GM18511 (cell line): ENCODE measurements at regions not wholly inside any gene's neighbourhood (a gene's known extent, or its start where the extent isn't known, plus 50 kb on each side); places are given as distances from the start of the nearest gene placed in this dataset.
"Not testable (repeated sequence)": the region's sequence is repeated elsewhere in the genome, so short reads cannot be mapped to it uniquely, and the experiment has no call there.

Experiments
- ATAC-seq: cut with Tn5 transposase; IDR thresholded peaks from one replicate; pipeline ENCODE4 v1.9.1; 2021; ENCODE audit warnings: mild to moderate bottlenecking, moderate library complexity; ENCODE audit not compliant: unreplicated experiment

- ATAC-seq: no peak
Measured at GRCh38 chr16:29154088-29154487, 169.2 kb downstream of the LAT start.

GRCh38 chr16:29153307-29153706 is 168.5 kb downstream of the LAT start:
- not testable (repeated sequence) for ATAC-seq

GRCh38 chr16:29152544-29153031 is 167.7 kb downstream of the LAT start:
- ATAC-seq: not testable (repeated sequence)

GRCh38 chr16:29151317-29151716 is 166.5 kb downstream of the LAT start:
- no peak for ATAC-seq

- ATAC-seq: not testable (repeated sequence)
Measured at GRCh38 chr16:29149912-29150311, 165.1 kb downstream of the LAT start.

GRCh38 chr16:29148867-29149272 is 164.0 kb downstream of the LAT start:
- no peak for ATAC-seq

- no peak for ATAC-seq
Measured at GRCh38 chr16:29148131-29148691, 163.4 kb downstream of the LAT start.

GRCh38 chr16:29147710-29148109 is 162.9 kb downstream of the LAT start:
- ATAC-seq: not testable (repeated sequence)

- not testable (repeated sequence) for ATAC-seq
Measured at GRCh38 chr16:29146808-29147643, 162.2 kb downstream of the LAT start.

- ATAC-seq: no peak
Measured at GRCh38 chr16:29146266-29146665, 161.4 kb downstream of the LAT start.

GRCh38 chr16:29145486-29146225 is 160.8 kb downstream of the LAT start:
- ATAC-seq: not testable (repeated sequence)

GRCh38 chr16:29145086-29145485 is 160.2 kb downstream of the LAT start:
- not testable (repeated sequence) for ATAC-seq

GRCh38 chr16:29144669-29145062 is 159.8 kb downstream of the LAT start:
- not testable (repeated sequence) for ATAC-seq

GRCh38 chr16:29143739-29144668 is 159.2 kb downstream of the LAT start:
- ATAC-seq: not testable (repeated sequence)

- not testable (repeated sequence) for ATAC-seq
Measured at GRCh38 chr16:29142506-29142905, 157.7 kb downstream of the LAT start.

GRCh38 chr16:29141586-29142324 is 156.9 kb downstream of the LAT start:
- no peak for ATAC-seq

- not testable (repeated sequence) for ATAC-seq
Measured at GRCh38 chr16:29141121-29141520, 156.3 kb downstream of the LAT start.

- not testable (repeated sequence) for ATAC-seq
Measured at GRCh38 chr16:29139901-29140855, 155.3 kb downstream of the LAT start.
